ENCODE measurements at regions not wholly inside any gene's neighbourhood (a gene's known extent, or its start where the extent isn't known, plus 50 kb on each side); places are given as distances from the start of the nearest gene placed in this dataset.
"Not testable (repeated sequence)": the region's sequence is repeated elsewhere in the genome, so short reads cannot be mapped to it uniquely, and the experiment has no call there.

DNA sequence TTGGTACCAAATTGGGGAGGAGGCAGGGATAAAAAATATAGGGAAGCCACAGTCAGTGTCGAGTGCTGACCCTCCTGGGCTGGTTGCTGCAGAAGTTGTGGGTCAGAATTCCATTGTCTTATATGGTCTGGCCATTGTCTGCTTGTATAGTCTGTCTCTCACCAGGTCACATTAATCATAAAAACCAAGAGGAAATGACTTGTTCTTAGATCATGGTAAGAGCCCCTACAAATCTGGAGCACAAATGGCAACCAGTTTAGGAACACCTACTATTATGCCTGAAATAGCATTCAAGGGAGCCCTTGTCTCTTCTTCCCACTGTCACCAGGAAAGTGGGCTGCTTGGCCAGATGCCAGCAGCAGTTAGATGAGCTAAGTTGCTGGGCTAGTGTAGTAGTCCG, 119.7 kb upstream of the RMP24 start:
- Mint-ChIP-seq H3K4me1 (peaks cover 37% of the 10 kb centered on the region), H3K9me3 (peaks cover 14% of the 10 kb centered on the region), H3K4me3 (no peak overlapping the region), H3K27ac (no peak overlapping the region), H3K27me3 (ENCODE audit: insufficient read depth) (peaks cover 2% of the 10 kb centered on the region), H3K36me3 (ENCODE audit: low read depth) (peaks cover 4% of the 10 kb centered on the region)
- DNase-seq, result peak; percentile 24
- Histone ChIP-seq H3K27me3 (ENCODE audit: control insufficient read depth, insufficient read depth, low read length, poor library complexity, severe bottlenecking) (no peaks in the 10 kb centered on the region), H3K36me3 (ENCODE audit: control insufficient read depth, insufficient read depth, low read length) (no peaks in the 10 kb centered on the region), H3K27ac (ENCODE audit: low read depth, low read length) (no peak overlapping the region), H3K9me3 (ENCODE audit: control insufficient read depth, low read length) (no peaks in the 10 kb centered on the region), H3K9ac (ENCODE audit: extremely low read depth, low read length, poor library complexity, severe bottlenecking) (no peak overlapping the region), H3K4me1 (ENCODE audit: control insufficient read depth, insufficient read depth, low read length) (peaks cover 5% of the 10 kb centered on the region), H3K4me3 (ENCODE audit: low read length) (no peak overlapping the region)
- 87 to 98% methylated on average over 2 of the region's 2 CpGs for WGBS, 2 experiments (ENCODE audit: insufficient coverage in 1 of 2, insufficient read length in 1 of 2)
- TF ChIP-seq, protein P1, sequence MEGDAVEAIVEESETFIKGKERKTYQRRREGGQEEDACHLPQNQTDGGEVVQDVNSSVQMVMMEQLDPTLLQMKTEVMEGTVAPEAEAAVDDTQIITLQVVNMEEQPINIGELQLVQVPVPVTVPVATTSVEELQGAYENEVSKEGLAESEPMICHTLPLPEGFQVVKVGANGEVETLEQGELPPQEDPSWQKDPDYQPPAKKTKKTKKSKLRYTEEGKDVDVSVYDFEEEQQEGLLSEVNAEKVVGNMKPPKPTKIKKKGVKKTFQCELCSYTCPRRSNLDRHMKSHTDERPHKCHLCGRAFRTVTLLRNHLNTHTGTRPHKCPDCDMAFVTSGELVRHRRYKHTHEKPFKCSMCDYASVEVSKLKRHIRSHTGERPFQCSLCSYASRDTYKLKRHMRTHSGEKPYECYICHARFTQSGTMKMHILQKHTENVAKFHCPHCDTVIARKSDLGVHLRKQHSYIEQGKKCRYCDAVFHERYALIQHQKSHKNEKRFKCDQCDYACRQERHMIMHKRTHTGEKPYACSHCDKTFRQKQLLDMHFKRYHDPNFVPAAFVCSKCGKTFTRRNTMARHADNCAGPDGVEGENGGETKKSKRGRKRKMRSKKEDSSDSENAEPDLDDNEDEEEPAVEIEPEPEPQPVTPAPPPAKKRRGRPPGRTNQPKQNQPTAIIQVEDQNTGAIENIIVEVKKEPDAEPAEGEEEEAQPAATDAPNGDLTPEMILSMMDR (conservative IDR thresholded peaks at IDR 0.05), result no peak

DNA sequence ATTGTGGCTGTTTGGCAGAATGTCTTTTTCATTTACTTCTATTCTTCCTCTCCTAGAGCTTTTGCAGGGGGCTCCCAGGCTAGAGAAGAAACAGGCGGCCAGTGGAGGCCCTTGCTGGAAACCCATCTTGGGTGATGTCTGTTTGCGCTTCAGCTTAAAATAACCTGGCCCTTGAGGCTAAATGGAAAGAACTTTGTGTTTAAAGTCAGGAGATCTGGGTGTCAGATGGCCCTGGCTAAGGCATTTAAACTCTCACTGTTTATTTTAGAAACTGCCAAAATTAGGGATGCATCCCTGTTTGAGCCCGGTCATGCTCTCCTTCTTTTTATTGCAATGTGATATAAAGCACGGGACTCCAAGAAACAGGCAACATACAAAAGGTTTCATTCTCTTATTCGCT, 118.4 kb upstream of the RMP24 start:
- H3K4me1 ChIP-seq (ENCODE audit: control insufficient read depth, insufficient read depth, low read length), result peaks cover under 1% of the 10 kb centered on the region
- H3K9me3 Mint-ChIP-seq, result peaks cover 14% of the 10 kb centered on the region
- no peak overlapping the region for H3K27ac ChIP-seq (ENCODE audit: low read depth, low read length)
- no peak overlapping the region for H3K9ac ChIP-seq (ENCODE audit: extremely low read depth, low read length, poor library complexity, severe bottlenecking)
- WGBS, 2 experiments (ENCODE audit: insufficient coverage in 1 of 2, insufficient read length in 1 of 2), result 86 to 97% methylated on average over 5 of the region's 5 CpGs
- peaks cover 4% of the 10 kb centered on the region for H3K36me3 Mint-ChIP-seq (ENCODE audit: low read depth)
- H3K27ac Mint-ChIP-seq, result no peak overlapping the region
- no peaks in the 10 kb centered on the region for H3K9me3 ChIP-seq (ENCODE audit: control insufficient read depth, low read length)
- no peaks in the 10 kb centered on the region for H3K27me3 ChIP-seq (ENCODE audit: control insufficient read depth, insufficient read depth, low read length, poor library complexity, severe bottlenecking)
- DNase-seq, result no peak
- TF ChIP-seq, protein P1 (conservative IDR thresholded peaks at IDR 0.05), result no peak
- no peaks in the 10 kb centered on the region for H3K36me3 ChIP-seq (ENCODE audit: control insufficient read depth, insufficient read depth, low read length)
- peaks cover 37% of the 10 kb centered on the region for H3K4me1 Mint-ChIP-seq
- peaks cover 2% of the 10 kb centered on the region for H3K27me3 Mint-ChIP-seq (ENCODE audit: insufficient read depth)
- H3K4me3 ChIP-seq (ENCODE audit: low read length), result no peak overlapping the region
- H3K4me3 Mint-ChIP-seq, result no peak overlapping the region

DNA sequence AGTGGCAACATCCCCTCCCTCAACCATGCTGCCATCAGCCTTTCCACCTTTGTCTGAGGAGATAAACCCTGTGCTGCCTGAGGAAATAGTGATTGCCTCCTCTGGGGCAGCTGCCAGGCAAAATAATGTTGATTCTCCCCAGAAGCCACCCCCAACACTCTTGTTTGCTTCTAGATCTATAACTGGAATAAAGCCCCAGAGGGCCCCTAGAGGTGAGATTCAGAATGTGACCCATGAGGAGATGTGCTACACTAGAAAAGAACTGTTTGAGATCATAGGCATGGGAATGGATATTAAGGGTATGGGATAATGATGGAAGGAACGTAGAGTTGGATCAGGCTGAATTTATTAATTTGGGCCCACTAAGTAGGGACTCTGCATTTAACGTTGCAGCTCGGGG, 116.3 kb upstream of the RMP24 start:
- WGBS, 2 experiments (ENCODE audit: insufficient coverage in 1 of 2, insufficient read length in 1 of 2), result 93 to 100% methylated on average over 2 to 3 of the region's 3 CpGs
- no peak overlapping the region for H3K4me3 Mint-ChIP-seq
- no peaks in the 10 kb centered on the region for H3K9me3 ChIP-seq (ENCODE audit: control insufficient read depth, low read length)
- H3K27me3 ChIP-seq (ENCODE audit: control insufficient read depth, insufficient read depth, low read length, poor library complexity, severe bottlenecking), result no peaks in the 10 kb centered on the region
- DNase-seq, result peak; percentile 11
- H3K9ac ChIP-seq (ENCODE audit: extremely low read depth, low read length, poor library complexity, severe bottlenecking), result no peak overlapping the region
- TF ChIP-seq, protein P1 (conservative IDR thresholded peaks at IDR 0.05), result peak; percentile 15
- H3K36me3 Mint-ChIP-seq (ENCODE audit: low read depth), result peaks cover 4% of the 10 kb centered on the region
- H3K4me1 Mint-ChIP-seq, result peaks cover 38% of the 10 kb centered on the region
- H3K4me1 ChIP-seq (ENCODE audit: control insufficient read depth, insufficient read depth, low read length), result no peaks in the 10 kb centered on the region
- peaks cover 2% of the 10 kb centered on the region for H3K27me3 Mint-ChIP-seq (ENCODE audit: insufficient read depth)
- H3K4me3 ChIP-seq (ENCODE audit: low read length), result no peak overlapping the region
- no peaks in the 10 kb centered on the region for H3K36me3 ChIP-seq (ENCODE audit: control insufficient read depth, insufficient read depth, low read length)
- peaks cover 14% of the 10 kb centered on the region for H3K9me3 Mint-ChIP-seq
- no peak overlapping the region for H3K27ac Mint-ChIP-seq
- H3K27ac ChIP-seq (ENCODE audit: low read depth, low read length), result no peak overlapping the region

DNA sequence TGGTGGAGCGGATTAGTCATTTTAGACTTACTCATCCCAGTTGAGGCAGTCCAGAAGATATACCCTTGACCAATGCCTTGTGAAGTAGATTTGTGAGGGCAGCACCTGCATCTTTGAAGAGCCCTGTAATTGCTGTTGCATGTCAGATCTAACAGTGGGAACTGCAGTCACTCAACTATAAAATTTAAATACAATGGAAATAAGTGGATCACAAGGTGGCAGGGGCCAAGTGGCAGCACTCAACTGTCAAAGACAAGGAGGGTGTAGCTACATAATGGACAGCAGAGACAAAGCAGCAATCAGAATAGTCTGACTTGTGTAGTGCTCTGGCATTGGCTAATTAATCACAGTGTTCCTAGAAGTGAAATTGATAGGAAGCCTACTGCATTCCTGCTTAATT, 115.8 kb upstream of the RMP24 start:
- H3K9ac ChIP-seq (ENCODE audit: extremely low read depth, low read length, poor library complexity, severe bottlenecking); H3K36me3 Mint-ChIP-seq (ENCODE audit: low read depth); H3K4me1 ChIP-seq (ENCODE audit: control insufficient read depth, insufficient read depth, low read length); H3K27me3 Mint-ChIP-seq (ENCODE audit: insufficient read depth); H3K27ac ChIP-seq (ENCODE audit: low read depth, low read length); H3K4me3 ChIP-seq (ENCODE audit: low read length); H3K4me3 Mint-ChIP-seq; H3K27me3 ChIP-seq (ENCODE audit: control insufficient read depth, insufficient read depth, low read length, poor library complexity, severe bottlenecking); H3K36me3 ChIP-seq (ENCODE audit: control insufficient read depth, insufficient read depth, low read length); H3K27ac Mint-ChIP-seq; H3K9me3 ChIP-seq (ENCODE audit: control insufficient read depth, low read length): not testable (repeated sequence)
- Mint-ChIP-seq H3K9me3 (peaks cover 14% of the 10 kb centered on the region), H3K4me1 (peaks cover 37% of the 10 kb centered on the region)
- WGBS, 2 experiments (ENCODE audit: insufficient coverage in 1 of 2, insufficient read length in 1 of 2), result 43% methylated on average over 1 of the region's 1 CpG; no CpG with 5 or more reads in 1 of the 2 experiments
- peak; percentile 8 for DNase-seq

DNA sequence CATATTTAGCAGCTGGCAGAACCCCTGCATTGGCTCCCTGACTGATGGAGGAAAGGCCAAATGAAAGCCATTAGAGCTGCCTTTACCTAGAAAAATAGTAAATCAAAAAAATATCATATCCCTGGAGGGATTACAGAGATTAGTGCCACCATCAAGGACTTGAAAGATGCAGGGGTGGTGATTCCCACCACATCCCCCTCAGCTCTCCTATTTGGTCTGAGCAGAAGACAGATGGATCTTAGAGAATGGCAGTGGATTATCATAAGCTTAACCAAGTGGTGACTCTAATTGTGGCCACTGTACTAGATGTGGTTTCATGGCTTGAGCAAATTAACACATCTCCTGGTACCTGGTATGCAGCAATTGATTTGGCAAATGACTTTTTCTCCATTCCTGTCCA, 114.9 kb upstream of the RMP24 start:
- not testable (repeated sequence) for H3K9me3 ChIP-seq (ENCODE audit: control insufficient read depth, low read length); H3K36me3 ChIP-seq (ENCODE audit: control insufficient read depth, insufficient read depth, low read length); H3K27ac Mint-ChIP-seq; H3K27me3 ChIP-seq (ENCODE audit: control insufficient read depth, insufficient read depth, low read length, poor library complexity, severe bottlenecking); H3K36me3 Mint-ChIP-seq (ENCODE audit: low read depth); H3K27me3 Mint-ChIP-seq (ENCODE audit: insufficient read depth); DNase-seq; H3K9ac ChIP-seq (ENCODE audit: extremely low read depth, low read length, poor library complexity, severe bottlenecking); H3K27ac ChIP-seq (ENCODE audit: low read depth, low read length); H3K4me3 Mint-ChIP-seq; H3K4me1 ChIP-seq (ENCODE audit: control insufficient read depth, insufficient read depth, low read length); H3K4me3 ChIP-seq (ENCODE audit: low read length)
- Mint-ChIP-seq H3K9me3 (peaks cover 14% of the 10 kb centered on the region), H3K4me1 (peaks cover 35% of the 10 kb centered on the region)

All from endodermal cell (in vitro differentiated cells).